ENCODE measurements at regions not wholly inside any gene's neighbourhood (a gene's known extent, or its start where the extent isn't known, plus 50 kb on each side); places are given as distances from the start of the nearest gene placed in this dataset.

DNA sequence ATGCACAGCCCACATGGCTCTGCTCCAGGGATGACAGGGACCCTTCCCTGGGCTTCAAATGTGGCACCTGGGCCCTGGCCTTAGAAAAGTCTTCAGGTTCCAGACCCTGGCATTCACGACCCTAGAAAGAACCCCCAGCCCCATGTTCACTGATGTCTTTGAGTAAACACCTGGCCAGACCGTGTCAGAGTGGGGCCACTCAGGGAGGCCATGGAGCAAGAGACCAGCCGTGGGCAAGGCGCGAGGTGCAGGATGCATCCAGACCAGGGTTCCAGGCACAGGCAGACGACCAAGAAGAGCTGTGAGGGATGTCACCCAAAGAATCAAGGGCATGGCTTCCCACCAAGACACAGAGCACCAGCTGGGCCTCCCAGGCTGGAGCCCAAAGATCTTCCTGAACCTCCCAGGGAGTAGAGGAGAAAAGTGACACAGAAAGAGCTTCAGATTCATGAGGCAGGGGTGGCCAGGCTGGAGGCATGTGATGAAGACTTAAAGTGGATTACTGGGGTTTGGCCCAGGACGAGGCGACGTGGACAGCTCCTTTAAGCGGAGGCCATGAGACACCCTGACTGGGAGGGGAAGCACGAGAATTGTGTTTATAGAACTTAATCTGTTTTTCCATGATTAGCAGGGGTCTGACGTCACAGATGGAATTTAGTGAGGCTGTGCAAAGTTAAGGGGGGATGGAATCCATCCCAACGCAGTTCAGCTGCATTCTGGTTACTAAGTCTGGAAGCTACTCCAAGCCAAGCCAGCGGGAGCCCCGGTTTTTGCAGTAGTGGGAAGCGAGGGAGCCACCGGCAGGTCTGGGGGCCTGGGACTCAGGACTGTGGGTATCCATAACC is 61.6 kb downstream of the ARL6IP4 start:
- TF ChIP-seq FOXM1 (CRISPR knock-in tag; IDR thresholded peaks at IDR 0.05) (no peak), ZFP41 (CRISPR knock-in tag; IDR thresholded peaks at IDR 0.05; ENCODE audit: borderline replicate concordance) (no peak), ZNF878 (CRISPR knock-in tag; IDR thresholded peaks at IDR 0.05) (no peak)
- TF ChIP-seq, protein P1, sequence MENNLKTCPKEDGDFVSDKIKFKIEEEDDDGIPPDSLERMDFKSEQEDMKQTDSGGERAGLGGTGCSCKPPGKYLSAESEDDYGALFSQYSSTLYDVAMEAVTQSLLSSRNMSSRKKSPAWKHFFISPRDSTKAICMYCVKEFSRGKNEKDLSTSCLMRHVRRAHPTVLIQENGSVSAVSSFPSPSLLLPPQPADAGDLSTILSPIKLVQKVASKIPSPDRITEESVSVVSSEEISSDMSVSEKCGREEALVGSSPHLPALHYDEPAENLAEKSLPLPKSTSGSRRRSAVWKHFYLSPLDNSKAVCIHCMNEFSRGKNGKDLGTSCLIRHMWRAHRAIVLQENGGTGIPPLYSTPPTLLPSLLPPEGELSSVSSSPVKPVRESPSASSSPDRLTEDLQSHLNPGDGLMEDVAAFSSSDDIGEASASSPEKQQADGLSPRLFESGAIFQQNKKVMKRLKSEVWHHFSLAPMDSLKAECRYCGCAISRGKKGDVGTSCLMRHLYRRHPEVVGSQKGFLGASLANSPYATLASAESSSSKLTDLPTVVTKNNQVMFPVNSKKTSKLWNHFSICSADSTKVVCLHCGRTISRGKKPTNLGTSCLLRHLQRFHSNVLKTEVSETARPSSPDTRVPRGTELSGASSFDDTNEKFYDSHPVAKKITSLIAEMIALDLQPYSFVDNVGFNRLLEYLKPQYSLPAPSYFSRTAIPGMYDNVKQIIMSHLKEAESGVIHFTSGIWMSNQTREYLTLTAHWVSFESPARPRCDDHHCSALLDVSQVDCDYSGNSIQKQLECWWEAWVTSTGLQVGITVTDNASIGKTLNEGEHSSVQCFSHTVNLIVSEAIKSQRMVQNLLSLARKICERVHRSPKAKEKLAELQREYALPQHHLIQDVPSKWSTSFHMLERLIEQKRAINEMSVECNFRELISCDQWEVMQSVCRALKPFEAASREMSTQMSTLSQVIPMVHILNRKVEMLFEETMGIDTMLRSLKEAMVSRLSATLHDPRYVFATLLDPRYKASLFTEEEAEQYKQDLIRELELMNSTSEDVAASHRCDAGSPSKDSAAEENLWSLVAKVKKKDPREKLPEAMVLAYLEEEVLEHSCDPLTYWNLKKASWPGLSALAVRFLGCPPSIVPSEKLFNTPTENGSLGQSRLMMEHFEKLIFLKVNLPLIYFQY (CRISPR knock-in tag; IDR thresholded peaks at IDR 0.05; ENCODE audit: borderline replicate concordance): no peak

Data from HepG2 (cell line).